Spleen (tissue), 11 donors: ENCODE measurements at regions not wholly inside any gene's neighbourhood (a gene's known extent, or its start where the extent isn't known, plus 50 kb on each side); places are given as distances from the start of the nearest gene placed in this dataset.

Source experiments
- DNase-seq: peaks from one replicate; pipeline ENCODE4 v3.0.0-alpha.2; 2020
- H3K27ac ChIP-seq, 8 donors: fragments of 200-600 bp; sonication (generic) in 7 of 8; 1 replicate in 4 of 8; 2 replicates in 4 of 8; pipeline versions ENCODE4 v1.5.0 to v1.8.0; 2016 to 2021; ENCODE audit warnings: inconsistent platforms in 4 of 8, mild to moderate bottlenecking in 4 of 8, moderate library complexity in 1 of 8
- H3K27me3 ChIP-seq, 7 donors: fragments of 200-600 bp; sonication (generic) in 6 of 7; replicated peaks in 1 of 7; 1 replicate in 4 of 7; 2 replicates in 3 of 7; pipeline versions ENCODE4 v1.5.0 to v1.8.0; 2016 to 2021; ENCODE audit warnings: inconsistent platforms in 3 of 7, mild to moderate bottlenecking in 1 of 7
- H3K36me3 ChIP-seq, 6 donors: fragments of 200-600 bp; sonication (generic) in 5 of 6; 1 replicate in 4 of 6; 2 replicates in 2 of 6; pipeline versions ENCODE4 v1.5.0 to v1.8.0; 2016 to 2021; ENCODE audit warnings: inconsistent platforms in 2 of 6
- H3K4me1 ChIP-seq, 6 donors: fragments of 200-600 bp; sonication (generic) in 5 of 6; 1 replicate in 3 of 6; 2 replicates in 3 of 6; pipeline versions ENCODE4 v1.5.0 to v1.8.0; 2016 to 2021; ENCODE audit warnings: inconsistent platforms in 3 of 6
- H3K4me3 ChIP-seq, 8 donors: fragments of 200-600 bp; sonication (generic) in 7 of 8; 1 replicate in 4 of 8; 2 replicates in 4 of 8; pipeline versions ENCODE4 v1.5.0 to v1.8.0; 2016 to 2021; ENCODE audit warnings: inconsistent platforms in 4 of 8, mild to moderate bottlenecking in 4 of 8, moderate library complexity in 2 of 8
- H3K9me3 ChIP-seq, 8 donors: fragments of 200-600 bp; sonication (generic) in 7 of 8; 1 replicate in 4 of 8; 2 replicates in 4 of 8; pipeline versions ENCODE4 v1.5.0 to v1.8.0; 2016 to 2021; ENCODE audit warnings: inconsistent platforms in 4 of 8
- CTCF ChIP-seq, 11 experiments: fragments of 200-600 bp in 7 of 11; fragments of 450-650 bp in 4 of 11; sonication (generic) in 4 of 11; IDR thresholded peaks in 8 of 11; conservative IDR thresholded peaks in 3 of 11; 1 replicate in 7 of 11; 2 replicates in 4 of 11; pipeline versions ENCODE4 v1.4.0 to v1.8.0; 2016 to 2021; ENCODE audit warnings: antibody characterized with exemption in 11 of 11, inconsistent platforms in 4 of 11, mild to moderate bottlenecking in 1 of 11
- POLR2A ChIP-seq, 3 donors: fragments of 450-650 bp; IDR thresholded peaks; one replicate each; pipeline ENCODE4 v1.5.1; 2017; ENCODE audit warnings: antibody characterized with exemption in 3 of 3, mild to moderate bottlenecking in 1 of 3
- POLR2AphosphoS5 ChIP-seq, 3 donors: sonication (generic); formaldehyde crosslinking; IDR thresholded peaks; one replicate each; pipeline ENCODE4 v1.5.1; 2017; ENCODE audit warnings: antibody characterized with exemption in 3 of 3
- WGBS, 5 donors: extraction: QIAGEN DNeasy Blood & Tissue Kit in 3 of 5; methylation state at CpG; one replicate each; pipeline versions ENCODE4 v1.1.5 to v1.1.7; 2013 to 2018; 5-methylcytosine and 5-hydroxymethylcytosine counted together
- intact Hi-C: fragments of 100-400 bp; cut with DNase I; formaldehyde crosslinking; loops from one replicate; pipeline ENCODE4 v1.15.0; 2023; ENCODE audit warnings: low total_unique reads
- donor health status: healthy with polysubstance abuse.
- donor health status: DM: no; HTN: no; CAD: no; lungs with moderate emphysema.
- donor health status: DM: no; HTN: no; CAD: no.
- donor health status: Bipolar disorder and iron deficiency.
- donor health status: healthy.
- donor health status: DM: no; HTN: no; CAD: no.
- donor health status: DM: yes; HTN: yes; CAD: no.

GRCh38 chr1:14375226-14375625 lies 223.3 kb upstream of the KAZN start:
- 90 to 97% (median 90%) methylated on average over 5 of the region's 5 CpGs for whole genome bisulfite sequencing, 5 donors
- intact Hi-C loops: no loop called here
- no peaks in the 10 kb centered on the region for H3K36me3 ChIP-seq
- no peak overlapping the region for H3K4me3 ChIP-seq
- peaks cover 0 to 16% (median 7%) of the 10 kb centered on the region in 7 donors for H3K27me3 ChIP-seq
- TF ChIP-seq CTCF (IDR thresholded peaks at IDR 0.05 in 8 of 11, conservative IDR thresholded peaks at IDR 0.05 in 3 of 11): no peak
- TF ChIP-seq POLR2AphosphoS5 (IDR thresholded peaks at IDR 0.05): no peak
- no peak for TF ChIP-seq POLR2A (IDR thresholded peaks at IDR 0.05)
- H3K4me1 ChIP-seq: no peaks in the 10 kb centered on the region
- no peak overlapping the region for H3K27ac ChIP-seq
- DNase-seq: no peak
- peaks cover 0 to 26% (median 19%) of the 10 kb centered on the region in 8 donors for H3K9me3 ChIP-seq

DNA sequence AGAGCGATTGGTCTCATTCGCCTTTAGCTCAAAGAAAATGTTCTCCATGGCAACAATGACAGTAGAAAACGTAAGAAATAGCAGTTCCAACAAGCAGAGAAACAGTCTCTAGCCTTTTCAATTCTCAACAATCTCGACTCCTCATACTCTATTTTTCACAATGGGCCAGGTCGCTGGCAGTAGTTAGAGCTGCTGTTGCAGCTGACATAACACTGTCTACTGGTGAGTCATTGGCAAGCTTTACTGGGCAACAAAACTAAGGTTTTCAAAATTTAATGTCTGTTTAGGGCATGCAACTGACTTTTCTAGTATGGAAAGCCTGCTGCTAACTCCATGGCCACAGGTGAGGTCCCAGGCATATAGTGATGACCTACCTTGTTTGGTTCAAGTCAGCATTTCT lies 221.1 kb upstream of the KAZN start:
- intact Hi-C loops: no loop called here
- H3K36me3 ChIP-seq: no peaks in the 10 kb centered on the region
- H3K9me3 ChIP-seq: peaks cover 3 to 46% (median 38%) of the 10 kb centered on the region in 8 donors
- H3K4me1 ChIP-seq: no peaks in the 10 kb centered on the region
- WGBS, 5 donors: 75 to 90% (median 80%) methylated on average over 5 of the region's 5 CpGs
- no peaks in the 10 kb centered on the region for H3K27me3 ChIP-seq
- no peak overlapping the region for H3K27ac ChIP-seq
- TF ChIP-seq POLR2AphosphoS5 (IDR thresholded peaks at IDR 0.05) (no peak), CTCF (IDR thresholded peaks at IDR 0.05 in 8 of 11, conservative IDR thresholded peaks at IDR 0.05 in 3 of 11) (no peak), POLR2A (IDR thresholded peaks at IDR 0.05) (no peak)
- no peak overlapping the region for H3K4me3 ChIP-seq
- DNase-seq: no peak

DNA sequence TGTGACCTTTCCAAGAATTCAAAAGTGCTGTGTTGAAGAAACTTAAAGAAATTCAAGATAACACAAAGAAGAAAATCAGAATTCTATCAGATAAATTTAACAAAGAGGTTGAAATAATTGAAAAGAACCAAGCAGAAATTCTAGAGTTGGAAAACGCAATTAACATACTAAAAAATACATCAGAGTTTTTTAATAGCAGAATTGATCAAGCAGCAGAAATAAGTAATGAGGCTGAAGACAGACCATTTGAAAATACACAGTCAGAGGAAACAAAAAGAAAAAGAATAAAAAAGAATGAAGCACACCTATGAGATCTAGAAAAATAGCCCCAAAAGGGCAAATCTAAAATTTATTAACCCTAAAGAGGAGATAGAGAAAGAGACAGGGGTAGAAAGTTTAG lies 218.1 kb upstream of the KAZN start:
- Histone ChIP-seq H3K4me3 (no peak overlapping the region), H3K36me3 (no peaks in the 10 kb centered on the region), H3K9me3 (peaks cover 3 to 56% (median 40%) of the 10 kb centered on the region in 8 donors), H3K4me1 (no peaks in the 10 kb centered on the region), H3K27me3 (no peaks in the 10 kb centered on the region), H3K27ac (no peak overlapping the region)
- intact Hi-C loops: no loop called here
- no peak for TF ChIP-seq POLR2A (IDR thresholded peaks at IDR 0.05)
- no peak for TF ChIP-seq POLR2AphosphoS5 (IDR thresholded peaks at IDR 0.05)
- TF ChIP-seq CTCF (IDR thresholded peaks at IDR 0.05 in 8 of 11, conservative IDR thresholded peaks at IDR 0.05 in 3 of 11): no peak
- 38 to 90% (median 86%) methylated on average over 1 of the region's 1 CpG for WGBS, 5 donors
- DNase-seq: no peak

- no peak overlapping the region for H3K27ac ChIP-seq
- TF ChIP-seq POLR2AphosphoS5 (IDR thresholded peaks at IDR 0.05): no peak
- no peak for TF ChIP-seq CTCF (IDR thresholded peaks at IDR 0.05 in 8 of 11, conservative IDR thresholded peaks at IDR 0.05 in 3 of 11)
- no peak for TF ChIP-seq POLR2A (IDR thresholded peaks at IDR 0.05)
- H3K4me3 ChIP-seq: no peak overlapping the region
- DNase-seq: no peak
- WGBS, 5 donors: 0 to 38% (median 12%) methylated on average over 1 of the region's 1 CpG
- no peaks in the 10 kb centered on the region for H3K36me3 ChIP-seq
- peaks cover 0 to 30% (median 0%) of the 10 kb centered on the region in 7 donors for H3K27me3 ChIP-seq
- intact Hi-C loops: no loop called here
- H3K4me1 ChIP-seq: no peaks in the 10 kb centered on the region
- peaks cover 0 to 15% (median 0%) of the 10 kb centered on the region in 8 donors for H3K9me3 ChIP-seq
Measured at GRCh38 chr1:14390816-14391215, 207.7 kb upstream of the KAZN start.
